K562 (cell line): ENCODE measurements at regions not wholly inside any gene's neighbourhood (a gene's known extent, or its start where the extent isn't known, plus 50 kb on each side); places are given as distances from the start of the nearest gene placed in this dataset.

Experiments used
- ATAC-seq: fragments of 200-7000 bp; cut with Tn5 transposase; 3 replicates; pipeline ENCODE4 v1.9.1; 2020; ENCODE audit warnings: moderate library complexity
- BruUV-seq: library from RNA; stranded (reverse); fragments of 400-500 nt; replicated peaks from 2 replicates; lab custom pipeline; 2021; lab: Mats Ljungman, UMichigan
- CTCF ChIA-PET: fragments of 300-600 bp; formaldehyde crosslinking; extraction: SDS; loops from one replicate; lab custom pipeline; 2021; ENCODE audit warnings: low intra/inter-chr PET ratio; lab: Yijun Ruan, JAX
- POLR2A ChIA-PET: fragments of 300-600, 350-650 bp; sonication (Branson Sonifier 250); formaldehyde crosslinking; extraction: SDS; loops from one replicate; lab custom pipeline; 2021; ENCODE audit warnings: antibody characterized with exemption, inconsistent platforms; lab: Yijun Ruan, JAX
- DNase-seq, 4 experiments: peaks; one replicate each; pipeline versions ENCODE4 v3.0.0 to v3.0.0-alpha.2; 2011 to 2018; ENCODE audit warnings: low spot score in 3 of 4, mixed read lengths in 3 of 4; ENCODE audit errors: extremely low read depth in 1 of 4
- FAIRE-seq: peaks from 2 replicates; lab custom pipeline; 2011; peaks lifted over from hg19 to GRCh38; lab: Jason Lieb, UNC
- H2AFZ ChIP-seq: 2 replicates; pipeline ENCODE4 v1.6.0; 2011; ENCODE audit warnings: low read depth, low read length, control low read depth, inconsistent platforms
- H3K27ac ChIP-seq: fragments of 200-600 bp; 3 replicates; pipeline ENCODE4 v1.8.0; 2011; ENCODE audit warnings: low read depth, mild to moderate bottlenecking, control low read depth, inconsistent platforms, low read length, moderate library complexity, mixed read lengths; ENCODE audit errors: extremely low read depth
- H3K27me3 ChIP-seq, 2 experiments: fragments of 300-600 bp in 1 of 2; 2 replicates in 1 of 2; 3 replicates in 1 of 2; pipeline versions ENCODE4 v1.6.0 to v1.8.0; 2011; ENCODE audit warnings: inconsistent platforms in 2 of 2, low read length in 2 of 2, mild to moderate bottlenecking in 1 of 2, mixed read lengths in 1 of 2, moderate library complexity in 1 of 2; ENCODE audit not compliant: control insufficient read depth in 2 of 2, insufficient read depth in 2 of 2
- H3K36me3 ChIP-seq: fragments of 300-600 bp; 3 replicates; pipeline ENCODE4 v1.8.0; 2011; ENCODE audit warnings: mild to moderate bottlenecking, low read length, inconsistent platforms; ENCODE audit not compliant: control insufficient read depth, insufficient read depth
- H3K4me1 ChIP-seq, 2 experiments: fragments of 200-600 bp in 1 of 2; replicated peaks in 1 of 2; 2 replicates in 1 of 2; 3 replicates in 1 of 2; pipeline versions ENCODE4 v1.5.1 to v1.8.0; 2011; ENCODE audit warnings: inconsistent platforms in 2 of 2, low read length in 2 of 2, mild to moderate bottlenecking in 1 of 2, mixed read lengths in 1 of 2, moderate library complexity in 1 of 2; ENCODE audit not compliant: control insufficient read depth in 2 of 2, insufficient read depth in 2 of 2
- H3K4me2 ChIP-seq: 2 replicates; pipeline ENCODE4 v1.6.1; 2011; ENCODE audit warnings: low read length, control low read depth, inconsistent platforms, mixed read lengths; ENCODE audit not compliant: insufficient read depth
- H3K4me3 ChIP-seq: fragments of 200-600 bp; sonication (generic), shearing (Covaris generic); 2 replicates; pipeline ENCODE4 v1.5.1; 2016; ENCODE audit warnings: control low read depth, inconsistent platforms
- H3K79me2 ChIP-seq: fragments of 200-600 bp; 3 replicates; pipeline ENCODE4 v1.8.0; 2011; ENCODE audit warnings: low read length, inconsistent platforms; ENCODE audit not compliant: control insufficient read depth, insufficient read depth
- H3K9ac ChIP-seq, 2 experiments: 2 replicates each; pipeline versions ENCODE4 v1.6.0 to v1.6.1; 2011; ENCODE audit warnings: low read depth in 2 of 2, low read length in 2 of 2, control low read depth in 1 of 2, inconsistent platforms in 1 of 2, mild to moderate bottlenecking in 1 of 2, mixed read lengths in 1 of 2; ENCODE audit not compliant: insufficient read depth in 1 of 2
- H3K9me1 ChIP-seq: one replicate; pipeline ENCODE4 v1.6.0; 2011; ENCODE audit warnings: inconsistent platforms, mild to moderate bottlenecking, low read length, moderate library complexity; ENCODE audit not compliant: control insufficient read depth, insufficient read depth
- H3K9me3 ChIP-seq: replicated peaks from 2 replicates; pipeline ENCODE4 v1.5.1; 2011; ENCODE audit warnings: low read depth, low read length, inconsistent platforms; ENCODE audit not compliant: control insufficient read depth, insufficient read depth
- H4K20me1 ChIP-seq: replicated peaks from 2 replicates; pipeline ENCODE4 v1.6.1; 2011; ENCODE audit warnings: low read length, inconsistent platforms, mixed read lengths; ENCODE audit not compliant: control insufficient read depth, insufficient read depth
- ATF1 ChIP-seq, 2 experiments: fragments of 450-650 bp in 1 of 2; IDR thresholded peaks; 2 replicates each; pipeline ENCODE4 v1.6.1; 2016; ENCODE audit warnings: missing compliant biosample characterization in 1 of 2, missing genetic modification characterization in 1 of 2
- ESRRB ChIP-seq: fragments of 250-450 bp; sonication (Bioruptor Pico); IDR thresholded peaks from 2 replicates; pipeline ENCODE4 v1.5.0; 2020; ENCODE audit warnings: mild to moderate bottlenecking, moderate library complexity, borderline replicate concordance
- HLTF ChIP-seq: fragments of 450-650 bp; IDR thresholded peaks from 2 replicates; pipeline ENCODE4 v1.6.1; 2016
- MAFF ChIP-seq: IDR thresholded peaks from 2 replicates; pipeline ENCODE4 v1.6.1; 2012; ENCODE audit warnings: low read length, improper control_type of control experiment
- MECOM ChIP-seq: fragments of 250-450 bp; sonication (Bioruptor Pico); IDR thresholded peaks from 2 replicates; pipeline ENCODE4 v1.8.0; 2022; ENCODE audit warnings: inconsistent platforms
- RCOR1 ChIP-seq, 2 experiments: IDR thresholded peaks; 2 replicates each; pipeline ENCODE4 v1.6.1; 2012; ENCODE audit warnings: low read depth in 2 of 2, low read length in 2 of 2, borderline replicate concordance in 1 of 2, improper control_type of control experiment in 1 of 2
- RUNX1 ChIP-seq: sonication (generic); IDR thresholded peaks from 2 replicates; pipeline ENCODE4 v1.6.1; 2016; ENCODE audit warnings: antibody characterized with exemption, low read depth
- ZNF316 ChIP-seq: fragments of 450-650 bp; IDR thresholded peaks from 2 replicates; pipeline ENCODE4 v1.6.1; 2016
- ZNF778 ChIP-seq: fragments of 450-650 bp; formaldehyde crosslinking; IDR thresholded peaks from 2 replicates; pipeline ENCODE4 v1.4.0; 2020; ENCODE audit warnings: mild to moderate bottlenecking, moderate library complexity
- in situ Hi-C: fragments of 300-500 bp; cut with MboI; formaldehyde crosslinking; loops from 4 replicates; pipeline ENCODE4 v1.15.0; 2018; ENCODE audit warnings: inconsistent platforms, mixed read lengths
- intact Hi-C: fragments of 100-400 bp; cut with micrococcal nuclease; formaldehyde crosslinking; loops from 2 replicates; pipeline ENCODE4 v1.14.2; 2022
- TF ChIP-seq, protein P1 (sequence below), 2 experiments: fragments of 450-650 bp; IDR thresholded peaks; 2 replicates each; pipeline ENCODE4 v1.6.1; 2016
- TF ChIP-seq, protein P2 (sequence below): fragments of 450-650 bp; IDR thresholded peaks from 2 replicates; pipeline ENCODE4 v1.6.1; 2016; ENCODE audit warnings: mild to moderate bottlenecking
- TF ChIP-seq, protein P3 (sequence below): fragments of 450-650 bp; formaldehyde crosslinking; IDR thresholded peaks from 2 replicates; pipeline ENCODE4 v1.4.0; 2020; ENCODE audit warnings: mild to moderate bottlenecking, moderate library complexity
- TF ChIP-seq, protein P4 (sequence below): fragments of 450-650 bp; IDR thresholded peaks from 2 replicates; pipeline ENCODE4 v1.7.1; 2018; ENCODE audit warnings: mild to moderate bottlenecking, low read depth; ENCODE audit not compliant: partially characterized antibody
- TF ChIP-seq, protein P5 (sequence below): sonication (generic); formaldehyde crosslinking; IDR thresholded peaks from 2 replicates; pipeline ENCODE4 v1.8.0; 2022; ENCODE audit warnings: mild to moderate bottlenecking, missing genetic modification reagents

DNA sequence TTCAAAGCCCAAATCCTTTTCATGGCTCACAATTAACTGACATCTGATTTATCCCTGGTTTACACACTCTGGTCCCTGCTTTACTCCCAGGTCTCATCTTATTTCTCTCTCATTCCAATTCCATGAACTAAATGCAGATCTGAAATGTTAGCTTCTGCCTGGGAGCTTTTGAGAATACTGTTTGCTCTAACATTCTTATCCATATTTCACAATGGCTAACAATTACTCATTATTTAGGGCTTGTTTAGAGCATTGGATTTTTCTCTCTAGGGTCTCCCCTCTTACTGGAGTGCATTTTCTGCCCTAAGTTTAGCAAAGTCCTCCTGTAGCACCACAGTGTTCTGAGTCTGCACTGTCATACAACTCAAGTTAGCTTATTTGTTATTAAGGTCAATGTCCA lies 121.5 kb upstream of the HCRTR2 start (continued):
- TF ChIP-seq, protein P1, sequence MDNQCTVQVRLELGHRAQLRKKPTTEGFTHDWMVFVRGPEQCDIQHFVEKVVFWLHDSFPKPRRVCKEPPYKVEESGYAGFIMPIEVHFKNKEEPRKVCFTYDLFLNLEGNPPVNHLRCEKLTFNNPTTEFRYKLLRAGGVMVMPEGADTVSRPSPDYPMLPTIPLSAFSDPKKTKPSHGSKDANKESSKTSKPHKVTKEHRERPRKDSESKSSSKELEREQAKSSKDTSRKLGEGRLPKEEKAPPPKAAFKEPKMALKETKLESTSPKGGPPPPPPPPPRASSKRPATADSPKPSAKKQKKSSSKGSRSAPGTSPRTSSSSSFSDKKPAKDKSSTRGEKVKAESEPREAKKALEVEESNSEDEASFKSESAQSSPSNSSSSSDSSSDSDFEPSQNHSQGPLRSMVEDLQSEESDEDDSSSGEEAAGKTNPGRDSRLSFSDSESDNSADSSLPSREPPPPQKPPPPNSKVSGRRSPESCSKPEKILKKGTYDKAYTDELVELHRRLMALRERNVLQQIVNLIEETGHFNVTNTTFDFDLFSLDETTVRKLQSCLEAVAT (IDR thresholded peaks at IDR 0.05): no peak
- TF ChIP-seq HLTF (no peak), ATF1 (CRISPR knock-in tag; IDR thresholded peaks at IDR 0.05) (no peak), ATF1 (tag; IDR thresholded peaks at IDR 0.05) (no peak), MECOM (CRISPR knock-in tag) (no peak)
- TF ChIP-seq, protein P2, sequence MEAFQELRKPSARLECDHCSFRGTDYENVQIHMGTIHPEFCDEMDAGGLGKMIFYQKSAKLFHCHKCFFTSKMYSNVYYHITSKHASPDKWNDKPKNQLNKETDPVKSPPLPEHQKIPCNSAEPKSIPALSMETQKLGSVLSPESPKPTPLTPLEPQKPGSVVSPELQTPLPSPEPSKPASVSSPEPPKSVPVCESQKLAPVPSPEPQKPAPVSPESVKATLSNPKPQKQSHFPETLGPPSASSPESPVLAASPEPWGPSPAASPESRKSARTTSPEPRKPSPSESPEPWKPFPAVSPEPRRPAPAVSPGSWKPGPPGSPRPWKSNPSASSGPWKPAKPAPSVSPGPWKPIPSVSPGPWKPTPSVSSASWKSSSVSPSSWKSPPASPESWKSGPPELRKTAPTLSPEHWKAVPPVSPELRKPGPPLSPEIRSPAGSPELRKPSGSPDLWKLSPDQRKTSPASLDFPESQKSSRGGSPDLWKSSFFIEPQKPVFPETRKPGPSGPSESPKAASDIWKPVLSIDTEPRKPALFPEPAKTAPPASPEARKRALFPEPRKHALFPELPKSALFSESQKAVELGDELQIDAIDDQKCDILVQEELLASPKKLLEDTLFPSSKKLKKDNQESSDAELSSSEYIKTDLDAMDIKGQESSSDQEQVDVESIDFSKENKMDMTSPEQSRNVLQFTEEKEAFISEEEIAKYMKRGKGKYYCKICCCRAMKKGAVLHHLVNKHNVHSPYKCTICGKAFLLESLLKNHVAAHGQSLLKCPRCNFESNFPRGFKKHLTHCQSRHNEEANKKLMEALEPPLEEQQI: no peak
- TF ChIP-seq, protein P3, sequence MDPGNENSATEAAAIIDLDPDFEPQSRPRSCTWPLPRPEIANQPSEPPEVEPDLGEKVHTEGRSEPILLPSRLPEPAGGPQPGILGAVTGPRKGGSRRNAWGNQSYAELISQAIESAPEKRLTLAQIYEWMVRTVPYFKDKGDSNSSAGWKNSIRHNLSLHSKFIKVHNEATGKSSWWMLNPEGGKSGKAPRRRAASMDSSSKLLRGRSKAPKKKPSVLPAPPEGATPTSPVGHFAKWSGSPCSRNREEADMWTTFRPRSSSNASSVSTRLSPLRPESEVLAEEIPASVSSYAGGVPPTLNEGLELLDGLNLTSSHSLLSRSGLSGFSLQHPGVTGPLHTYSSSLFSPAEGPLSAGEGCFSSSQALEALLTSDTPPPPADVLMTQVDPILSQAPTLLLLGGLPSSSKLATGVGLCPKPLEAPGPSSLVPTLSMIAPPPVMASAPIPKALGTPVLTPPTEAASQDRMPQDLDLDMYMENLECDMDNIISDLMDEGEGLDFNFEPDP: no peak

DNA sequence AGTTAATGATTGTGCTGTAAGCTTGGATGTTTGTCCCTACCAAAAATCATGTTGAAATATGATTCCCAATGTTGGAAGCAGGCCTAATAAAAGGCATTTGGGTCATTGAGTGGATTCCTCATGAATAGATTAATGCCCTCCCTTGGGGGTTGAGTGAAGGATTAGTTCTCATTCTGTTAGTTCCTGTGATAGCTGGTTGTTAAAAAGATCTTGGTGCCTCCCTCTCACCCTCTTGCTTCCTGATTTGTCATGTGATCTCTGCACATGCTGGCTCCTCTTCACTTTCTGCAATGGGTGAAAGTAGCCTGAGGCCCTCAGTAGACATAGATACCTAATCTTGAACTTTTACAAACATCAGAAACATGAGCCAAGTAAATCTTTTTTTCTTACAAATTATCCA lies 115.6 kb upstream of the HCRTR2 start:
- BruUV-seq: no TSS peak
- Histone ChIP-seq H2AFZ (no peak overlapping the region), H3K9ac (no peak overlapping the region), H4K20me1 (no peaks in the 10 kb centered on the region), H3K27me3 (no peaks in the 10 kb centered on the region), H3K27ac (no peak overlapping the region), H3K36me3 (no peaks in the 10 kb centered on the region), H3K9me1 (no peaks in the 10 kb centered on the region), H3K79me2 (no peaks in the 10 kb centered on the region), H3K4me1 (no peaks in the 10 kb centered on the region), H3K4me2 (no peak overlapping the region), H3K9me3 (no peaks in the 10 kb centered on the region; the same call in 1 of the 2 replicates), H3K4me3 (no peak overlapping the region)
- POLR2A ChIA-PET: no interaction called here
- intact Hi-C loops: no loop called here
- CTCF ChIA-PET: no interaction called here
- no peak for ATAC-seq
- DNase-seq: no peak
- FAIRE-seq: no peak
- in situ Hi-C loops: no loop called here
- TF ChIP-seq RUNX1 (no peak), ZNF778 (no peak), MAFF (no peak), ZNF316 (no peak), ESRRB (CRISPR knock-in tag) (no peak), RCOR1 (IDR thresholded peaks at IDR 0.05; ENCODE audit: borderline replicate concordance in 1 of 2, low read depth in 2 of 2, low read length in 2 of 2) (no peak)
- TF ChIP-seq, protein P4, sequence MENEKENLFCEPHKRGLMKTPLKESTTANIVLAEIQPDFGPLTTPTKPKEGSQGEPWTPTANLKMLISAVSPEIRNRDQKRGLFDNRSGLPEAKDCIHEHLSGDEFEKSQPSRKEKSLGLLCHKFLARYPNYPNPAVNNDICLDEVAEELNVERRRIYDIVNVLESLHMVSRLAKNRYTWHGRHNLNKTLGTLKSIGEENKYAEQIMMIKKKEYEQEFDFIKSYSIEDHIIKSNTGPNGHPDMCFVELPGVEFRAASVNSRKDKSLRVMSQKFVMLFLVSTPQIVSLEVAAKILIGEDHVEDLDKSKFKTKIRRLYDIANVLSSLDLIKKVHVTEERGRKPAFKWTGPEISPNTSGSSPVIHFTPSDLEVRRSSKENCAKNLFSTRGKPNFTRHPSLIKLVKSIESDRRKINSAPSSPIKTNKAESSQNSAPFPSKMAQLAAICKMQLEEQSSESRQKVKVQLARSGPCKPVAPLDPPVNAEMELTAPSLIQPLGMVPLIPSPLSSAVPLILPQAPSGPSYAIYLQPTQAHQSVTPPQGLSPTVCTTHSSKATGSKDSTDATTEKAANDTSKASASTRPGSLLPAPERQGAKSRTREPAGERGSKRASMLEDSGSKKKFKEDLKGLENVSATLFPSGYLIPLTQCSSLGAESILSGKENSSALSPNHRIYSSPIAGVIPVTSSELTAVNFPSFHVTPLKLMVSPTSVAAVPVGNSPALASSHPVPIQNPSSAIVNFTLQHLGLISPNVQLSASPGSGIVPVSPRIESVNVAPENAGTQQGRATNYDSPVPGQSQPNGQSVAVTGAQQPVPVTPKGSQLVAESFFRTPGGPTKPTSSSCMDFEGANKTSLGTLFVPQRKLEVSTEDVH: no peak
- TF ChIP-seq, protein P5, sequence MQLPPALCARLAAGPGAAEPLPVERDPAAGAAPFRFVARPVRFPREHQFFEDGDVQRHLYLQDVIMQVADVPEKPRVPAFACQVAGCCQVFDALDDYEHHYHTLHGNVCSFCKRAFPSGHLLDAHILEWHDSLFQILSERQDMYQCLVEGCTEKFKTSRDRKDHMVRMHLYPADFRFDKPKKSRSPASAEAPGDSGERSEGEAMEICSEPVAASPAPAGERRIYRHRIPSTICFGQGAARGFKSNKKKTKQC (CRISPR knock-in tag): no peak
